ENCODE measurements at regions not wholly inside any gene's neighbourhood (a gene's known extent, or its start where the extent isn't known, plus 50 kb on each side); places are given as distances from the start of the nearest gene placed in this dataset.
A peak's percentile ranks its signal among the peaks of the same experiment; 100 is the strongest.
"Not testable (repeated sequence)": the region's sequence is repeated elsewhere in the genome, so short reads cannot be mapped to it uniquely, and the experiment has no call there.

DNA sequence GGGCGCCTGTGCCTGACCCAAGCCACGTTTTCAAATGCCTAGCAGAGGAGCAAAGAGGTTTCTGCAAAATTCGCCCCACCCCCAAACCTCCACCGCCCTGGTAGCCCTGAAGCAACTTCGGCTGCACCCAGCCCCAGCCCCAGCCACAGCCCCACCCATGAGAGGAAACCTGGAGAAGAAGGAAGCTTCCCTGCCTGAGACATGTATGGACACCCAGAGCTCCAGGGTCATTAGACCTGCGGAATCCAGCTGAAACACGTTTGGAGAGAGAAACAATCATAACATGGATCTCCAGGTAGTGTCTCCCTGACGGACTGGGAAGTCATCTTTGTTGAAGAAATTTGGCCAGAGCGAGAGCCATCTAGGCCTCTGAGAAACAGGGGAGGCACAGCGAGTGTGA, 100.4 kb upstream of the ZNF337 start:
- H3K36me3 ChIP-seq (ENCODE audit: control insufficient read depth in 2 of 2, insufficient read depth in 2 of 2, low read length in 1 of 2); H3K4me1 ChIP-seq (ENCODE audit: control insufficient read depth in 2 of 2, insufficient read depth in 2 of 2, low read length in 1 of 2); H3K4me3 ChIP-seq (ENCODE audit: low read depth in 1 of 2, low read length in 2 of 2); H3K9me3 ChIP-seq (ENCODE audit: control insufficient read depth in 2 of 2, insufficient read depth in 1 of 2, low read depth in 1 of 2, low read length in 1 of 2); H3K27me3 ChIP-seq (ENCODE audit: control insufficient read depth in 1 of 2, insufficient read depth in 2 of 2, low read length in 2 of 2); H3K27ac ChIP-seq (ENCODE audit: low read depth in 2 of 2, low read length in 1 of 2): not testable (repeated sequence)
- WGBS, 2 donors, result no CpG with 5 or more reads among the region's 10 CpGs

GRCh38 chr20:25777241-25777640, 80.6 kb upstream of the ZNF337 start:
- H3K9me3 ChIP-seq (ENCODE audit: control insufficient read depth in 2 of 2, insufficient read depth in 1 of 2, low read depth in 1 of 2, low read length in 1 of 2); H3K4me3 ChIP-seq (ENCODE audit: low read depth in 1 of 2, low read length in 2 of 2); H3K36me3 ChIP-seq (ENCODE audit: control insufficient read depth in 2 of 2, insufficient read depth in 2 of 2, low read length in 1 of 2); H3K4me1 ChIP-seq (ENCODE audit: control insufficient read depth in 2 of 2, insufficient read depth in 2 of 2, low read length in 1 of 2); H3K27me3 ChIP-seq (ENCODE audit: control insufficient read depth in 1 of 2, insufficient read depth in 2 of 2, low read length in 2 of 2); H3K27ac ChIP-seq (ENCODE audit: low read depth in 2 of 2, low read length in 1 of 2): not testable (repeated sequence)
- 77 to 78% methylated on average over 3 of the region's 3 CpGs for WGBS, 2 donors

DNA sequence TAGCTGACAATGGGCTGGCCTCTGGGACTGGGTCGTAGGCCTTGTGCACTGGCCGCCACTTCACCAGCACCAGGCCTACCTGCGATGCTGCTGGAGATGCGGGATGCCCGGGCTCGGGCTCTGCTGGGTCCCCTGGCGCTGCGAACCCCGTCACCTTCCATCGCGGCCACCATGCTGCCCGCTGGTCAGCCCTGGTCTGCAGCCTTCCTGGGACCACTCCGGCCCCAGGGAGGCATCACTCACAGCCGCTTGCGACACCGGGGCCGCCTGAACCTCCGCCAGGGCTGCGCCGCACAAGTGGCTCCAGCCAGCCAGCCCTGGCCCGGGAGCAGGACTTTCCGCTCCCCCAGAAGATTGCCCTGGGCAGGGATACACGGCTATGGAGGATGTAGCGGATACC, 78.1 kb upstream of the ZNF337 start:
- WGBS, 2 donors, result 91% methylated on average over 24 of the region's 24 CpGs
- not testable (repeated sequence) for H3K4me3 ChIP-seq (ENCODE audit: low read depth in 1 of 2, low read length in 2 of 2); H3K36me3 ChIP-seq (ENCODE audit: control insufficient read depth in 2 of 2, insufficient read depth in 2 of 2, low read length in 1 of 2); H3K27ac ChIP-seq (ENCODE audit: low read depth in 2 of 2, low read length in 1 of 2); H3K9me3 ChIP-seq (ENCODE audit: control insufficient read depth in 2 of 2, insufficient read depth in 1 of 2, low read depth in 1 of 2, low read length in 1 of 2); H3K4me1 ChIP-seq (ENCODE audit: control insufficient read depth in 2 of 2, insufficient read depth in 2 of 2, low read length in 1 of 2); H3K27me3 ChIP-seq (ENCODE audit: control insufficient read depth in 1 of 2, insufficient read depth in 2 of 2, low read length in 2 of 2)

DNA sequence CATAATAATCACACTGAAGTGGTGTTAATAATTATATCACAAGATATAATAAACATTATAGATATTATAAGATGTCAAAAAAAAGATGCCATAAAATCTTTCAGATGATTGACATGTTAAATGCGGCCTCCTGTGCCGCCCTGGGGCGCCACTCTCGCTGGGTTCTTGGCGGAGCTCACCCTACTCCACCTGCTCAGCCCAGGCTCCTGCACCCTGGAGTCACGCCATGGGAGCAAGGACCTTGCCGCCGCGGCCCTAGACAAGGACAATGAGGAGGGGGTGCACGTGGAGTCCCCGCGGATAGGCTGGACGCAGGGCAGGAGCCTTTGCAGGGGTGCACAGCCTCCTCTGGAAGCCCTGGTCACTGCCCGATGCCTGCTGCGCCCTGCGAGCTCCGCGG, 77.5 kb upstream of the ZNF337 start:
- H3K27me3 ChIP-seq (ENCODE audit: control insufficient read depth in 1 of 2, insufficient read depth in 2 of 2, low read length in 2 of 2); H3K9me3 ChIP-seq (ENCODE audit: control insufficient read depth in 2 of 2, insufficient read depth in 1 of 2, low read depth in 1 of 2, low read length in 1 of 2); H3K4me1 ChIP-seq (ENCODE audit: control insufficient read depth in 2 of 2, insufficient read depth in 2 of 2, low read length in 1 of 2); H3K27ac ChIP-seq (ENCODE audit: low read depth in 2 of 2, low read length in 1 of 2); H3K36me3 ChIP-seq (ENCODE audit: control insufficient read depth in 2 of 2, insufficient read depth in 2 of 2, low read length in 1 of 2); H3K4me3 ChIP-seq (ENCODE audit: low read depth in 1 of 2, low read length in 2 of 2): not testable (repeated sequence)
- WGBS, 2 donors, result 92 to 94% methylated on average over 13 to 14 of the region's 18 CpGs

GRCh38 chr20:25772437-25772836, 75.8 kb upstream of the ZNF337 start:
- not testable (repeated sequence) for H3K4me1 ChIP-seq (ENCODE audit: control insufficient read depth in 2 of 2, insufficient read depth in 2 of 2, low read length in 1 of 2); H3K9me3 ChIP-seq (ENCODE audit: control insufficient read depth in 2 of 2, insufficient read depth in 1 of 2, low read depth in 1 of 2, low read length in 1 of 2); H3K27me3 ChIP-seq (ENCODE audit: control insufficient read depth in 1 of 2, insufficient read depth in 2 of 2, low read length in 2 of 2); H3K36me3 ChIP-seq (ENCODE audit: control insufficient read depth in 2 of 2, insufficient read depth in 2 of 2, low read length in 1 of 2); H3K27ac ChIP-seq (ENCODE audit: low read depth in 2 of 2, low read length in 1 of 2); H3K4me3 ChIP-seq (ENCODE audit: low read depth in 1 of 2, low read length in 2 of 2)
- WGBS, 2 donors, result 88 to 89% methylated on average over 3 of the region's 3 CpGs

DNA sequence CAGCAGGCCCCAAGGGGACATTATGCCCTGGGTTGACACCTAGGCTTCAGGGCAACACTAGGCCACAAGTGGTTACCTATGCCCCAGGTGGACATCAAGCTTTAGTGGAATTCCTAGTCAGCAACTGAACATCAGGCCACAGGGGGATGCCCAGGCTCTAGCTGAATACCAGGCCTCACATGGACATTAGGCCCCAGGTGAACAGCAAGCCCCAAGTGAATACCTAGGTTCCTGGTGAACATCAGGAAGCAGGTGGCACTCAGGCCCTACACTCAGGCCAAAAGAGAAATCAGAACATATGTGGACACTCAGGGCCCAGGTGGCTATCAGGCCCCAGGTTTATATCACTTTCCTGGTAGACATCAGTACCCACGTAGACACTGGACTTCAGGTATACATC, 75.2 kb upstream of the ZNF337 start:
- not testable (repeated sequence) for H3K27ac ChIP-seq (ENCODE audit: low read depth in 2 of 2, low read length in 1 of 2); H3K9me3 ChIP-seq (ENCODE audit: control insufficient read depth in 2 of 2, insufficient read depth in 1 of 2, low read depth in 1 of 2, low read length in 1 of 2); H3K36me3 ChIP-seq (ENCODE audit: control insufficient read depth in 2 of 2, insufficient read depth in 2 of 2, low read length in 1 of 2); H3K27me3 ChIP-seq (ENCODE audit: control insufficient read depth in 1 of 2, insufficient read depth in 2 of 2, low read length in 2 of 2); H3K4me1 ChIP-seq (ENCODE audit: control insufficient read depth in 2 of 2, insufficient read depth in 2 of 2, low read length in 1 of 2); H3K4me3 ChIP-seq (ENCODE audit: low read depth in 1 of 2, low read length in 2 of 2)
- WGBS, 2 donors, result no CpG with 5 or more reads among the region's 1 CpG

DNA sequence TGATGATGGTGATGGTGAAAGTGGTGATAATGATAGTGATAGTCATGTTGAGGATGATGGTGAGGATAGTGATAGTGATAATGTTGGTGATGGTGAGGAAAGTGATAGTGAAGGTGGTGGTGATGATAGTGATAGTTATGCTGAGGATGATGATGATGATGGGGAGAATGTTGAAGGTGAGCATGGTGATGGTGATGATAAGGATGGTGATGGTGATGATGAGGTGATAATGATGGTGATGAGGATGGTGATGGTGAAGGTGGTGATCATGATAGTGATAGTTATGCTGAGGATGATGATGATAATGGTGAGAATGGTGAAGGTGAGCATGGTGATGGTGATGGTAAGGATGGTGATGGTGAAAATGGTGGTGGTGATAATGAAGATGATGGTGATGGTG, 64.9 kb upstream of the ZNF337 start:
- no peaks in the 10 kb centered on the region for H3K4me1 ChIP-seq (ENCODE audit: control insufficient read depth in 2 of 2, insufficient read depth in 2 of 2, low read length in 1 of 2)
- H3K27me3 ChIP-seq (ENCODE audit: control insufficient read depth in 1 of 2, insufficient read depth in 2 of 2, low read length in 2 of 2), result no peaks in the 10 kb centered on the region
- no peaks in the 10 kb centered on the region for H3K9me3 ChIP-seq (ENCODE audit: control insufficient read depth in 2 of 2, insufficient read depth in 1 of 2, low read depth in 1 of 2, low read length in 1 of 2)
- no peak overlapping the region for H3K27ac ChIP-seq (ENCODE audit: low read depth in 2 of 2, low read length in 1 of 2)
- H3K36me3 ChIP-seq (ENCODE audit: control insufficient read depth in 2 of 2, insufficient read depth in 2 of 2, low read length in 1 of 2), result no peaks in the 10 kb centered on the region
- H3K4me3 ChIP-seq (ENCODE audit: low read depth in 1 of 2, low read length in 2 of 2), result no peak overlapping the region

DNA sequence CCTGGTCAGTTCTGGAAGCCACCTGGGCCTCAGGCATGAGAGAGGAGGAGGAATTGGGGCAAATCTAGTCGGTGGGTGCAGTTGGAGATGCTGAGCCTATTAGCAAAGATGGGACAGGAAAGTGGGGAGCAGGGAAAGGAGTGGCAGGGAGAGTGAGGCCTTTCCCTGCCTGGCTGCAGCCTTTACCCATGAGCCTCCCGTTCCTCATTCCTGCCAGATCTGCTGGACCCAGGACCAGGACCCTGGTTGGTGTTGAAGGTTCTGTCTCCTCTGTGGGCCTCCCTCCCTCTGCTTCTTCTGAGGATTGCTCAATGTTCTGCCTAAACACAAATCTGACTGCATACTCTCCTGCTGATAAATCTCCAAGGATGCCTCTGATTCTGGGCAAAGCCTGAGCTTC, 64.4 kb upstream of the ZNF337 start:
- H3K27me3 ChIP-seq (ENCODE audit: control insufficient read depth in 1 of 2, insufficient read depth in 2 of 2, low read length in 2 of 2); H3K4me1 ChIP-seq (ENCODE audit: control insufficient read depth in 2 of 2, insufficient read depth in 2 of 2, low read length in 1 of 2); H3K36me3 ChIP-seq (ENCODE audit: control insufficient read depth in 2 of 2, insufficient read depth in 2 of 2, low read length in 1 of 2); H3K27ac ChIP-seq (ENCODE audit: low read depth in 2 of 2, low read length in 1 of 2); H3K9me3 ChIP-seq (ENCODE audit: control insufficient read depth in 2 of 2, insufficient read depth in 1 of 2, low read depth in 1 of 2, low read length in 1 of 2); H3K4me3 ChIP-seq (ENCODE audit: low read depth in 1 of 2, low read length in 2 of 2): not testable (repeated sequence)
- WGBS, 2 donors, result 71 to 72% methylated on average over 2 of the region's 2 CpGs

GRCh38 chr20:25750765-25751696, 54.4 kb upstream of the ZNF337 start:
- H3K27ac ChIP-seq (ENCODE audit: low read depth in 2 of 2, low read length in 1 of 2), result peak overlapping the region in 1 of 2 donors; percentile 64
- 31 to 42% methylated on average over 35 to 36 of the region's 36 CpGs for WGBS, 2 donors

GRCh38 chr20:25750220-25750764, 53.6 kb upstream of the ZNF337 start:
- Histone ChIP-seq H3K4me3 (ENCODE audit: low read depth in 1 of 2, low read length in 2 of 2) (peak overlapping the region; percentile 22 to 68), H3K27ac (ENCODE audit: low read depth in 2 of 2, low read length in 1 of 2) (no peak overlapping the region)

More at GRCh38 chr20:25750765-25751696, 54.4 kb upstream of the ZNF337 start:
- Histone ChIP-seq H3K36me3 (ENCODE audit: control insufficient read depth in 2 of 2, insufficient read depth in 2 of 2, low read length in 1 of 2) (no peaks in the 10 kb centered on the region), H3K27me3 (ENCODE audit: control insufficient read depth in 1 of 2, insufficient read depth in 2 of 2, low read length in 2 of 2) (no peaks in the 10 kb centered on the region), H3K9me3 (ENCODE audit: control insufficient read depth in 2 of 2, insufficient read depth in 1 of 2, low read depth in 1 of 2, low read length in 1 of 2) (peaks cover 0 to 2% of the 10 kb centered on the region in 2 donors), H3K4me3 (ENCODE audit: low read depth in 1 of 2, low read length in 2 of 2) (peak overlapping the region; percentile 59 to 68), H3K4me1 (ENCODE audit: control insufficient read depth in 2 of 2, insufficient read depth in 2 of 2, low read length in 1 of 2) (peaks cover 0 to 7% of the 10 kb centered on the region in 2 donors)

More at GRCh38 chr20:25750220-25750764, 53.6 kb upstream of the ZNF337 start:
- peaks cover 0 to 2% of the 10 kb centered on the region in 2 donors for H3K9me3 ChIP-seq (ENCODE audit: control insufficient read depth in 2 of 2, insufficient read depth in 1 of 2, low read depth in 1 of 2, low read length in 1 of 2)
- H3K27me3 ChIP-seq (ENCODE audit: control insufficient read depth in 1 of 2, insufficient read depth in 2 of 2, low read length in 2 of 2), result no peaks in the 10 kb centered on the region
- peaks cover 0 to 7% of the 10 kb centered on the region in 2 donors for H3K4me1 ChIP-seq (ENCODE audit: control insufficient read depth in 2 of 2, insufficient read depth in 2 of 2, low read length in 1 of 2)
- 90 to 92% methylated on average over 9 of the region's 9 CpGs for WGBS, 2 donors
- H3K36me3 ChIP-seq (ENCODE audit: control insufficient read depth in 2 of 2, insufficient read depth in 2 of 2, low read length in 1 of 2), result no peaks in the 10 kb centered on the region

Data from esophagus (tissue), 2 donors.